Thyroid gland (tissue), 4 donors: ENCODE measurements at regions not wholly inside any gene's neighbourhood (a gene's known extent, or its start where the extent isn't known, plus 50 kb on each side); places are given as distances from the start of the nearest gene placed in this dataset.

Experiments used
- POLR2A ChIP-seq, 2 donors: fragments of 450-650 bp; IDR thresholded peaks; one replicate each; pipeline ENCODE4 v1.6.1; 2017; ENCODE audit warnings: antibody characterized with exemption in 2 of 2, mild to moderate bottlenecking in 2 of 2, moderate library complexity in 1 of 2
- TF ChIP-seq, protein P1 (sequence below), 6 experiments: fragments of 200-600 bp in 3 of 6; fragments of 450-650 bp in 3 of 6; sonication (generic) in 3 of 6; IDR thresholded peaks; one replicate each; pipeline ENCODE4 v1.5.1; 2016 to 2019; ENCODE audit warnings: antibody characterized with exemption in 6 of 6, mild to moderate bottlenecking in 2 of 6, inconsistent platforms in 1 of 6, moderate library complexity in 1 of 6

DNA sequence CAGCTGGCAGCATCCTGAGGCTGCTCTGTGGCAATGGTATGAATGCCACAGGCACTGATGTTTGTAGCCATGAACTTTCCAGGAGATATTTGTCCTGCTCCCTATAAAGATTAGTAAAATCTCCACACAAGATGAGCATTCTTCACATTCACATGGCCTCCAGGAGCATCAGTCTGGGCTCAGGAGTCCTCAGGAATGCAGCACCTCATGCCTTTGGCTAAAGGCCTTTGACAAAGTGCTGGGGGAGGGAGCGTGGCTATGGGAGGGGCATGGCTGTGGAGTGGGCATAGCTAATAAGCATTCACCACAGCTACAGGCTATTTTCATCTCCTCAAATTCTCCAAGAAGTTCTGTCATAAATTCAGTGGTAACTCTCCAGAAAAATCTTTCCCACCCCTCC lies 90.5 kb upstream of the LY86 start:
- TF ChIP-seq, protein P1, sequence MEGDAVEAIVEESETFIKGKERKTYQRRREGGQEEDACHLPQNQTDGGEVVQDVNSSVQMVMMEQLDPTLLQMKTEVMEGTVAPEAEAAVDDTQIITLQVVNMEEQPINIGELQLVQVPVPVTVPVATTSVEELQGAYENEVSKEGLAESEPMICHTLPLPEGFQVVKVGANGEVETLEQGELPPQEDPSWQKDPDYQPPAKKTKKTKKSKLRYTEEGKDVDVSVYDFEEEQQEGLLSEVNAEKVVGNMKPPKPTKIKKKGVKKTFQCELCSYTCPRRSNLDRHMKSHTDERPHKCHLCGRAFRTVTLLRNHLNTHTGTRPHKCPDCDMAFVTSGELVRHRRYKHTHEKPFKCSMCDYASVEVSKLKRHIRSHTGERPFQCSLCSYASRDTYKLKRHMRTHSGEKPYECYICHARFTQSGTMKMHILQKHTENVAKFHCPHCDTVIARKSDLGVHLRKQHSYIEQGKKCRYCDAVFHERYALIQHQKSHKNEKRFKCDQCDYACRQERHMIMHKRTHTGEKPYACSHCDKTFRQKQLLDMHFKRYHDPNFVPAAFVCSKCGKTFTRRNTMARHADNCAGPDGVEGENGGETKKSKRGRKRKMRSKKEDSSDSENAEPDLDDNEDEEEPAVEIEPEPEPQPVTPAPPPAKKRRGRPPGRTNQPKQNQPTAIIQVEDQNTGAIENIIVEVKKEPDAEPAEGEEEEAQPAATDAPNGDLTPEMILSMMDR (IDR thresholded peaks at IDR 0.05) = no peak
- TF ChIP-seq POLR2A (IDR thresholded peaks at IDR 0.05) = no peak
